Activated B cell treated with CpG ODN at 0.5 μM for 24 hours (primary cell): ENCODE measurements at regions not wholly inside any gene's neighbourhood (a gene's known extent, or its start where the extent isn't known, plus 50 kb on each side); places are given as distances from the start of the nearest gene placed in this dataset.

Source experiments
- ATAC-seq: fragments of 200-7000 bp; cut with Tn5 transposase; one replicate; pipeline ENCODE4 v1.10.0; 2021; ENCODE audit warnings: low read depth, mild to moderate bottlenecking, moderate library complexity
- CTCF ChIA-PET: fragments of 350-600 bp; sonication (Branson Sonifier 250); formaldehyde crosslinking; loops from one replicate; lab custom pipeline; 2021; ENCODE audit warnings: antibody characterized with exemption; lab: Charles Lee
- POLR2A ChIA-PET: fragments of 350-600 bp; sonication (Branson Sonifier 250); formaldehyde crosslinking; loops from one replicate; lab custom pipeline; 2021; ENCODE audit warnings: antibody characterized with exemption; lab: Charles Lee
- DNase-seq: peaks from one replicate; pipeline ENCODE4 v3.0.0; 2022
- H3K27ac Mint-ChIP-seq: one replicate; pipeline ENCODE4 v1.8.0; 2020; ENCODE audit warnings: mixed read lengths
- H3K27me3 Mint-ChIP-seq: one replicate; pipeline ENCODE4 v1.8.0; 2021; ENCODE audit warnings: mixed read lengths
- H3K36me3 Mint-ChIP-seq: one replicate; pipeline ENCODE4 v1.8.0; 2021; ENCODE audit warnings: low read depth, mixed read lengths
- H3K4me1 Mint-ChIP-seq: one replicate; pipeline ENCODE4 v1.8.0; 2021; ENCODE audit warnings: mixed read lengths
- H3K4me3 Mint-ChIP-seq: one replicate; pipeline ENCODE4 v1.8.0; 2020; ENCODE audit warnings: mild to moderate bottlenecking, mixed read lengths
- H3K9me3 Mint-ChIP-seq: one replicate; pipeline ENCODE4 v1.8.0; 2020; ENCODE audit warnings: mixed read lengths
- CTCF ChIP-seq: fragments of 200-600 bp; IDR thresholded peaks from one replicate; pipeline ENCODE4 v1.8.0; 2022; ENCODE audit warnings: antibody characterized with exemption, mild to moderate bottlenecking
- intact Hi-C: fragments of 100-400 bp; cut with micrococcal nuclease; formaldehyde crosslinking; loops from one replicate; pipeline ENCODE4 v1.15.1; 2024

GRCh38 chr13:31455581-31455980 lies 255.8 kb downstream of the B3GLCT start:
- Mint-ChIP-seq H3K9me3 (peaks cover 2% of the 10 kb centered on the region), H3K36me3 (no peaks in the 10 kb centered on the region), H3K4me1 (no peaks in the 10 kb centered on the region), H3K4me3 (no peak overlapping the region), H3K27ac (no peak overlapping the region), H3K27me3 (no peaks in the 10 kb centered on the region)
- intact Hi-C loops: no loop called here
- ChIA-PET POLR2A (no interaction called here), CTCF (no interaction called here)
- ATAC-seq (no peak), DNase-seq (no peak)
- TF ChIP-seq CTCF: no peak

- no peak for DNase-seq
- Mint-ChIP-seq H3K9me3 (peaks cover 2% of the 10 kb centered on the region), H3K36me3 (no peaks in the 10 kb centered on the region), H3K27ac (no peak overlapping the region), H3K27me3 (no peaks in the 10 kb centered on the region), H3K4me3 (no peak overlapping the region), H3K4me1 (no peaks in the 10 kb centered on the region)
- no peak for TF ChIP-seq CTCF
- intact Hi-C loops: no loop called here
- CTCF ChIA-PET: no interaction called here
- ATAC-seq: no peak
- POLR2A ChIA-PET: no interaction called here
Observed at GRCh38 chr13:31456056-31456455, 256.3 kb downstream of the B3GLCT start.

- intact Hi-C loops: no loop called here
- Mint-ChIP-seq H3K9me3 (peaks cover 2% of the 10 kb centered on the region), H3K36me3 (no peaks in the 10 kb centered on the region), H3K27ac (no peak overlapping the region), H3K4me1 (no peaks in the 10 kb centered on the region), H3K4me3 (no peak overlapping the region), H3K27me3 (no peaks in the 10 kb centered on the region)
- no peak for TF ChIP-seq CTCF
- CTCF ChIA-PET: no interaction called here
- POLR2A ChIA-PET: no interaction called here
- DNase-seq (no peak), ATAC-seq (no peak)
Observed at GRCh38 chr13:31460061-31460460, 260.3 kb downstream of the B3GLCT start.

GRCh38 chr13:31461923-31462322 lies 262.1 kb downstream of the B3GLCT start:
- ATAC-seq: no peak
- ChIA-PET POLR2A (no interaction called here), CTCF (no interaction called here)
- Mint-ChIP-seq H3K4me3 (no peak overlapping the region), H3K9me3 (peaks cover 2% of the 10 kb centered on the region), H3K27ac (no peak overlapping the region), H3K27me3 (no peaks in the 10 kb centered on the region), H3K4me1 (no peaks in the 10 kb centered on the region), H3K36me3 (no peaks in the 10 kb centered on the region)
- DNase-seq: no peak
- no peak for TF ChIP-seq CTCF
- intact Hi-C loops: no loop called here

- no peaks in the 10 kb centered on the region for H3K36me3 Mint-ChIP-seq
- POLR2A ChIA-PET: no interaction called here
- CTCF ChIA-PET: no interaction called here
- H3K27ac Mint-ChIP-seq: no peak overlapping the region
- no peaks in the 10 kb centered on the region for H3K4me1 Mint-ChIP-seq
- DNase-seq (no peak), ATAC-seq (no peak)
- intact Hi-C loops: no loop called here
- H3K4me3 Mint-ChIP-seq: no peak overlapping the region
- H3K9me3 Mint-ChIP-seq: peaks cover 2% of the 10 kb centered on the region
- H3K27me3 Mint-ChIP-seq: no peaks in the 10 kb centered on the region
- TF ChIP-seq CTCF: no peak
Observed at GRCh38 chr13:31462766-31463165, 263.0 kb downstream of the B3GLCT start.
